ENCODE measurements at regions not wholly inside any gene's neighbourhood (a gene's known extent, or its start where the extent isn't known, plus 50 kb on each side); places are given as distances from the start of the nearest gene placed in this dataset.

DNA sequence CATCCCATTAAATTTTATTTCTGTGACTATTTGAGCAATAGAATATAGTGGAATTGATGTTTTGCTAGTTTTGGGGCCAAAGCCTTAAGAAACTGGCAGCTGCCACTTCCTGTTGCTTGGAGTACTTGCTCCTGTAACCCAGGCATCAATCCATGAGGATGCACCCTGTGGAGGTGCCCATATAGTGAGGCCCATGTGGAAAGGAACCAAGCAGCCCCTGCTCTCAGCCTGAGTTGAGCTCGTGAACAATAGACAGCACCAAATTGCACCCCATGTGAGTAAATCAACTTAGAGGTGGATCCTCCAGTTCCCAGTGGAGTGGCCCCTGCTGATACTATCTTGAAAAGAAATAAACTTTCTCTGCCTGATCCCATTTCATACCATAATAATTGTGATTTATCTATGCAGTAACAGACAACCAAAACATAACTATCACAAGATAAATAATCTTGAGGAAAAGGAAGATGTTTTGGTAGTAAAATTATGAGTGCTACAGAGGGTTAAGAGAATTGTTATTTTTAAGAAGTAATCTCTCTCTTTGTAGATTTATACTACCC lies 481.9 kb downstream of the TBC1D32 start:
- TF ChIP-seq, protein P1, sequence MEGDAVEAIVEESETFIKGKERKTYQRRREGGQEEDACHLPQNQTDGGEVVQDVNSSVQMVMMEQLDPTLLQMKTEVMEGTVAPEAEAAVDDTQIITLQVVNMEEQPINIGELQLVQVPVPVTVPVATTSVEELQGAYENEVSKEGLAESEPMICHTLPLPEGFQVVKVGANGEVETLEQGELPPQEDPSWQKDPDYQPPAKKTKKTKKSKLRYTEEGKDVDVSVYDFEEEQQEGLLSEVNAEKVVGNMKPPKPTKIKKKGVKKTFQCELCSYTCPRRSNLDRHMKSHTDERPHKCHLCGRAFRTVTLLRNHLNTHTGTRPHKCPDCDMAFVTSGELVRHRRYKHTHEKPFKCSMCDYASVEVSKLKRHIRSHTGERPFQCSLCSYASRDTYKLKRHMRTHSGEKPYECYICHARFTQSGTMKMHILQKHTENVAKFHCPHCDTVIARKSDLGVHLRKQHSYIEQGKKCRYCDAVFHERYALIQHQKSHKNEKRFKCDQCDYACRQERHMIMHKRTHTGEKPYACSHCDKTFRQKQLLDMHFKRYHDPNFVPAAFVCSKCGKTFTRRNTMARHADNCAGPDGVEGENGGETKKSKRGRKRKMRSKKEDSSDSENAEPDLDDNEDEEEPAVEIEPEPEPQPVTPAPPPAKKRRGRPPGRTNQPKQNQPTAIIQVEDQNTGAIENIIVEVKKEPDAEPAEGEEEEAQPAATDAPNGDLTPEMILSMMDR (IDR thresholded peaks at IDR 0.05; ENCODE audit: insufficient read depth, low read length), result no peak
- Histone ChIP-seq H3K27me3 (ENCODE audit: insufficient read depth, poor library complexity, severe bottlenecking) (no peaks in the 10 kb centered on the region), H3K27ac (replicated peaks) (no peak overlapping the region), H3K4me3 (replicated peaks; ENCODE audit: insufficient read depth, low read length) (no peak overlapping the region)
- no peak for DNase-seq (ENCODE audit: low read depth in 1 of 2, low spot score in 1 of 2)

DNA sequence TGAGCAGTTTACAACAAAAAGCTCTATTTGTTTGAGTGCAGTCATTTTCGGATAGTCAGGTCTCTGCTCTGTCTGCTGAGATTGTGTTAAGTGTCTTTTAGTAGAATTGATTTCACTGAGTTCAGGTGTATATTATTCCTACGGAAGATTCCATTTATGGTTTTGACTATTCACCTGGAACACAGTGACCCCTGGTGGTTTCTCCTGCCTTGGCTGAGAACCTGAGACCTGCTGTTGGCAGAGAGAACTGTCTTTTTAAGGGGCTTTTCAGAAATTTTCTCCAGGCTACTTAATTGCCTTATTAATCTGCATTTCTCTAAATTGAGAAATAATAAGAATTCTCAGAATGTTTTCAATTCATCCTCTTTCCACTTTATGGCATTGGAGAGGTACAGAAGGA lies 508.0 kb downstream of the TBC1D32 start:
- H3K27me3 ChIP-seq (ENCODE audit: insufficient read depth, poor library complexity, severe bottlenecking), result no peaks in the 10 kb centered on the region
- H3K27ac ChIP-seq (replicated peaks), result no peak overlapping the region
- H3K4me3 ChIP-seq (replicated peaks; ENCODE audit: insufficient read depth, low read length), result no peak overlapping the region
- TF ChIP-seq GABPA (IDR thresholded peaks at IDR 0.05; ENCODE audit: low read depth) (no peak), SPI1 (IDR thresholded peaks at IDR 0.05; ENCODE audit: borderline replicate concordance, low read depth) (no peak), POLR2AphosphoS5 (IDR thresholded peaks at IDR 0.05; ENCODE audit: low read depth) (no peak)
- TF ChIP-seq, protein P1 (IDR thresholded peaks at IDR 0.05; ENCODE audit: insufficient read depth, low read length), result no peak
- TF ChIP-seq, protein P2, sequence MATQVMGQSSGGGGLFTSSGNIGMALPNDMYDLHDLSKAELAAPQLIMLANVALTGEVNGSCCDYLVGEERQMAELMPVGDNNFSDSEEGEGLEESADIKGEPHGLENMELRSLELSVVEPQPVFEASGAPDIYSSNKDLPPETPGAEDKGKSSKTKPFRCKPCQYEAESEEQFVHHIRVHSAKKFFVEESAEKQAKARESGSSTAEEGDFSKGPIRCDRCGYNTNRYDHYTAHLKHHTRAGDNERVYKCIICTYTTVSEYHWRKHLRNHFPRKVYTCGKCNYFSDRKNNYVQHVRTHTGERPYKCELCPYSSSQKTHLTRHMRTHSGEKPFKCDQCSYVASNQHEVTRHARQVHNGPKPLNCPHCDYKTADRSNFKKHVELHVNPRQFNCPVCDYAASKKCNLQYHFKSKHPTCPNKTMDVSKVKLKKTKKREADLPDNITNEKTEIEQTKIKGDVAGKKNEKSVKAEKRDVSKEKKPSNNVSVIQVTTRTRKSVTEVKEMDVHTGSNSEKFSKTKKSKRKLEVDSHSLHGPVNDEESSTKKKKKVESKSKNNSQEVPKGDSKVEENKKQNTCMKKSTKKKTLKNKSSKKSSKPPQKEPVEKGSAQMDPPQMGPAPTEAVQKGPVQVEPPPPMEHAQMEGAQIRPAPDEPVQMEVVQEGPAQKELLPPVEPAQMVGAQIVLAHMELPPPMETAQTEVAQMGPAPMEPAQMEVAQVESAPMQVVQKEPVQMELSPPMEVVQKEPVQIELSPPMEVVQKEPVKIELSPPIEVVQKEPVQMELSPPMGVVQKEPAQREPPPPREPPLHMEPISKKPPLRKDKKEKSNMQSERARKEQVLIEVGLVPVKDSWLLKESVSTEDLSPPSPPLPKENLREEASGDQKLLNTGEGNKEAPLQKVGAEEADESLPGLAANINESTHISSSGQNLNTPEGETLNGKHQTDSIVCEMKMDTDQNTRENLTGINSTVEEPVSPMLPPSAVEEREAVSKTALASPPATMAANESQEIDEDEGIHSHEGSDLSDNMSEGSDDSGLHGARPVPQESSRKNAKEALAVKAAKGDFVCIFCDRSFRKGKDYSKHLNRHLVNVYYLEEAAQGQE (IDR thresholded peaks at IDR 0.05; ENCODE audit: insufficient replicate concordance, low read depth), result no peak
- peak in 1 of 2 experiments; percentile 9 for DNase-seq (ENCODE audit: low read depth in 1 of 2, low spot score in 1 of 2)

DNA sequence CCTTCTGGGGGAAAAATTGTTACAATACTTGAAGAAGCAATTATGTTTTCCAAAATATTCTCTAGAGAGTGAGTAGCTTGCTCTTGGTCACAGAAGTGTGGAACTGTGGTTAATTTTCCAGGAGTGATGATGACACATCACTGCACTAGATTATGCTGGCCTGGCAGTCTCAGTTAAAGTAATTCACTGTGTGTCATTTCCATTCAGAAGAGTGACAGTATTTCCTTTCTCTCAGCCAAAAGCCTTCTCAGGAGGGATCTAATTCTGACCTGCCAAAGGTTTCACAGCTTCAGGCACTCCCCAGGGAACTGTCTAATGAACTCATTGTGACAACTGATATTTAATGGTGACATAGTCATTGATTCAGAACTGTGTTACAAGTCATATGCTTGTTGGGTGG lies 517.5 kb downstream of the TBC1D32 start:
- no peak overlapping the region for H3K27ac ChIP-seq (replicated peaks)
- no peaks in the 10 kb centered on the region for H3K27me3 ChIP-seq (ENCODE audit: insufficient read depth, poor library complexity, severe bottlenecking)
- H3K4me3 ChIP-seq (replicated peaks; ENCODE audit: insufficient read depth, low read length), result no peak overlapping the region
- no peak for DNase-seq (ENCODE audit: low read depth in 1 of 2, low spot score in 1 of 2)
- TF ChIP-seq, protein P2 (IDR thresholded peaks at IDR 0.05; ENCODE audit: insufficient replicate concordance, low read depth), result no peak
- TF ChIP-seq, protein P1 (IDR thresholded peaks at IDR 0.05; ENCODE audit: insufficient read depth, low read length), result no peak
- TF ChIP-seq POLR2AphosphoS5 (IDR thresholded peaks at IDR 0.05; ENCODE audit: low read depth), result no peak
- TF ChIP-seq SPI1 (IDR thresholded peaks at IDR 0.05; ENCODE audit: borderline replicate concordance, low read depth), result no peak
- TF ChIP-seq GABPA (IDR thresholded peaks at IDR 0.05; ENCODE audit: low read depth), result no peak

DNA sequence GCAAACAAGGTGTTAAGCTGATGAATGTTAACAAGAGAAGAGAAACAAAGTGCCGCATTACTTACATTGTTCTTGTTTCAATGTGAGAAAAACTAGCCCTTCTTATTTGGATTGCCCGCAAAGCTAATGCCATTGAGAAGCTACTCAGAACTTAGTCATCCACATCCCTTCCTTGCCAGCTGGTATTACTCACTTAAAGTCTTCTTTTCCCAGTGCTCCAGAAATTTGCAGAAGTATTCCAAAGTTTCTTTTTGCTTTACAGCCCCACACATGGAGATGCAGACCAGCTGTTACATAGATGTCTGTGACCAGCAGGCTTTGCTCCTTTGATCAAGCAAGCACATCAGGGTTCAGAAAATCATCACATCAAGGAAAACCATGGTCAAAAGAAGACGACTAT lies 529.0 kb downstream of the TBC1D32 start:
- H3K4me3 ChIP-seq (replicated peaks; ENCODE audit: insufficient read depth, low read length), result no peak overlapping the region
- DNase-seq (ENCODE audit: low read depth in 1 of 2, low spot score in 1 of 2), result no peak
- no peak overlapping the region for H3K27ac ChIP-seq (replicated peaks)
- TF ChIP-seq, protein P2 (IDR thresholded peaks at IDR 0.05; ENCODE audit: insufficient replicate concordance, low read depth), result no peak
- TF ChIP-seq, protein P1 (IDR thresholded peaks at IDR 0.05; ENCODE audit: insufficient read depth, low read length), result no peak
- no peak for TF ChIP-seq SPI1 (IDR thresholded peaks at IDR 0.05; ENCODE audit: borderline replicate concordance, low read depth)
- TF ChIP-seq POLR2AphosphoS5 (IDR thresholded peaks at IDR 0.05; ENCODE audit: low read depth), result no peak
- TF ChIP-seq GABPA (IDR thresholded peaks at IDR 0.05; ENCODE audit: low read depth), result no peak
- no peaks in the 10 kb centered on the region for H3K27me3 ChIP-seq (ENCODE audit: insufficient read depth, poor library complexity, severe bottlenecking)

Measured in HL-60 (cell line).